MG63 (cell line): ENCODE measurements at regions not wholly inside any gene's neighbourhood (a gene's known extent, or its start where the extent isn't known, plus 50 kb on each side); places are given as distances from the start of the nearest gene placed in this dataset.

ENCODE experiments used
- DNase-seq: peaks from one replicate; pipeline ENCODE4 v3.0.0-alpha.2; 2020
- H3K27me3 ChIP-seq: fragments of 250-450 bp; sonication (Bioruptor Pico); 2 replicates; pipeline ENCODE4 v1.5.1; 2020; ENCODE audit warnings: mild to moderate bottlenecking, moderate library complexity
- H3K36me3 ChIP-seq: fragments of 250-450 bp; sonication (Bioruptor Pico); 2 replicates; pipeline ENCODE4 v1.5.1; 2020; ENCODE audit warnings: mild to moderate bottlenecking, moderate library complexity
- H3K4me3 ChIP-seq: fragments of 250-450 bp; sonication (Bioruptor Pico); 2 replicates; pipeline ENCODE4 v1.5.1; 2020; ENCODE audit warnings: mild to moderate bottlenecking, moderate library complexity
- H3K9me3 ChIP-seq: fragments of 250-450 bp; sonication (Bioruptor Pico); 2 replicates; pipeline ENCODE4 v1.5.1; 2020; ENCODE audit warnings: mild to moderate bottlenecking, moderate library complexity

GRCh38 chr3:77816366-77816765 lies 776.5 kb downstream of the ROBO2 start:
- Histone ChIP-seq H3K9me3 (no peaks in the 10 kb centered on the region), H3K27me3 (no peaks in the 10 kb centered on the region), H3K36me3 (no peaks in the 10 kb centered on the region), H3K4me3 (no peak overlapping the region)
- DNase-seq = no peak

- Histone ChIP-seq H3K27me3 (no peaks in the 10 kb centered on the region), H3K4me3 (no peak overlapping the region)
Measured at GRCh38 chr3:77825001-77825827, 785.3 kb downstream of the ROBO2 start.

GRCh38 chr3:77835921-77836320 lies 796.0 kb downstream of the ROBO2 start:
- Histone ChIP-seq H3K9me3 (no peaks in the 10 kb centered on the region), H3K27me3 (no peaks in the 10 kb centered on the region), H3K36me3 (no peaks in the 10 kb centered on the region), H3K4me3 (no peak overlapping the region)
- peak; percentile 0 for DNase-seq

More at GRCh38 chr3:77825001-77825827, 785.3 kb downstream of the ROBO2 start:
- peak; percentile 80 for DNase-seq
- H3K36me3 ChIP-seq = no peaks in the 10 kb centered on the region
- no peaks in the 10 kb centered on the region for H3K9me3 ChIP-seq

GRCh38 chr3:77837456-77838025 lies 797.6 kb downstream of the ROBO2 start:
- Histone ChIP-seq H3K4me3 (no peak overlapping the region), H3K27me3 (no peaks in the 10 kb centered on the region), H3K36me3 (no peaks in the 10 kb centered on the region), H3K9me3 (no peaks in the 10 kb centered on the region)
- no peak for DNase-seq

- no peak overlapping the region for H3K4me3 ChIP-seq
- no peaks in the 10 kb centered on the region for H3K36me3 ChIP-seq
- H3K27me3 ChIP-seq = no peaks in the 10 kb centered on the region
- no peak for DNase-seq
- no peaks in the 10 kb centered on the region for H3K9me3 ChIP-seq
Measured at GRCh38 chr3:77859156-77859555, 819.3 kb downstream of the ROBO2 start.

- H3K36me3 ChIP-seq = no peaks in the 10 kb centered on the region
- no peaks in the 10 kb centered on the region for H3K9me3 ChIP-seq
- no peak for DNase-seq
- H3K27me3 ChIP-seq = no peaks in the 10 kb centered on the region
- H3K4me3 ChIP-seq = no peak overlapping the region
Measured at GRCh38 chr3:77868725-77869124, 828.8 kb downstream of the ROBO2 start.

GRCh38 chr3:77869423-77869822 lies 829.5 kb downstream of the ROBO2 start:
- no peak overlapping the region for H3K4me3 ChIP-seq
- H3K36me3 ChIP-seq = no peaks in the 10 kb centered on the region
- H3K9me3 ChIP-seq = no peaks in the 10 kb centered on the region
- no peaks in the 10 kb centered on the region for H3K27me3 ChIP-seq
- no peak for DNase-seq

- no peaks in the 10 kb centered on the region for H3K36me3 ChIP-seq
- H3K27me3 ChIP-seq = no peaks in the 10 kb centered on the region
- H3K4me3 ChIP-seq = no peak overlapping the region
- no peak for DNase-seq
- no peaks in the 10 kb centered on the region for H3K9me3 ChIP-seq
Measured at GRCh38 chr3:77871436-77871835, 831.5 kb downstream of the ROBO2 start.

- Histone ChIP-seq H3K36me3 (no peaks in the 10 kb centered on the region), H3K9me3 (no peaks in the 10 kb centered on the region)
Measured at GRCh38 chr3:77873598-77873997, 833.7 kb downstream of the ROBO2 start.

GRCh38 chr3:77885381-77885780 lies 845.5 kb downstream of the ROBO2 start:
- no peaks in the 10 kb centered on the region for H3K27me3 ChIP-seq
- H3K4me3 ChIP-seq = no peak overlapping the region
- no peaks in the 10 kb centered on the region for H3K9me3 ChIP-seq
- no peaks in the 10 kb centered on the region for H3K36me3 ChIP-seq
- no peak for DNase-seq

More at GRCh38 chr3:77873598-77873997, 833.7 kb downstream of the ROBO2 start:
- no peaks in the 10 kb centered on the region for H3K27me3 ChIP-seq
- DNase-seq = no peak
- H3K4me3 ChIP-seq = no peak overlapping the region

- Histone ChIP-seq H3K9me3 (no peaks in the 10 kb centered on the region), H3K4me3 (no peak overlapping the region), H3K27me3 (no peaks in the 10 kb centered on the region), H3K36me3 (no peaks in the 10 kb centered on the region)
- DNase-seq = no peak
Measured at GRCh38 chr3:77887611-77888010, 847.7 kb downstream of the ROBO2 start.

GRCh38 chr3:77889616-77890015 lies 849.7 kb downstream of the ROBO2 start:
- no peaks in the 10 kb centered on the region for H3K36me3 ChIP-seq
- no peak for DNase-seq

GRCh38 chr3:77898621-77899020 lies 858.7 kb downstream of the ROBO2 start:
- Histone ChIP-seq H3K27me3 (no peaks in the 10 kb centered on the region), H3K36me3 (no peaks in the 10 kb centered on the region), H3K4me3 (no peak overlapping the region), H3K9me3 (no peaks in the 10 kb centered on the region)
- no peak for DNase-seq

More at GRCh38 chr3:77889616-77890015, 849.7 kb downstream of the ROBO2 start:
- Histone ChIP-seq H3K9me3 (no peaks in the 10 kb centered on the region), H3K27me3 (no peaks in the 10 kb centered on the region), H3K4me3 (no peak overlapping the region)

- no peak for DNase-seq
- Histone ChIP-seq H3K4me3 (no peak overlapping the region), H3K36me3 (no peaks in the 10 kb centered on the region), H3K9me3 (no peaks in the 10 kb centered on the region), H3K27me3 (no peaks in the 10 kb centered on the region)
Measured at GRCh38 chr3:77902675-77903074, 862.8 kb downstream of the ROBO2 start.

GRCh38 chr3:77906102-77906709 lies 866.3 kb downstream of the ROBO2 start:
- H3K9me3 ChIP-seq = no peaks in the 10 kb centered on the region
- no peaks in the 10 kb centered on the region for H3K27me3 ChIP-seq
- no peaks in the 10 kb centered on the region for H3K36me3 ChIP-seq
- DNase-seq = no peak
- H3K4me3 ChIP-seq = no peak overlapping the region

- Histone ChIP-seq H3K36me3 (no peaks in the 10 kb centered on the region), H3K9me3 (no peaks in the 10 kb centered on the region), H3K27me3 (no peaks in the 10 kb centered on the region), H3K4me3 (no peak overlapping the region)
- no peak for DNase-seq
Measured at GRCh38 chr3:77913524-77914174, 873.8 kb downstream of the ROBO2 start.

GRCh38 chr3:77915336-77915735 lies 875.4 kb downstream of the ROBO2 start:
- Histone ChIP-seq H3K4me3 (no peak overlapping the region), H3K36me3 (no peaks in the 10 kb centered on the region), H3K9me3 (no peaks in the 10 kb centered on the region), H3K27me3 (no peaks in the 10 kb centered on the region)
- DNase-seq = no peak
